ENCODE measurements at regions not wholly inside any gene's neighbourhood (a gene's known extent, or its start where the extent isn't known, plus 50 kb on each side); places are given as distances from the start of the nearest gene placed in this dataset.
A peak's percentile ranks its signal among the peaks of the same experiment; 100 is the strongest.

- no peak for DNase-seq
- Histone ChIP-seq H3K9me3 (no peaks in the 10 kb centered on the region), H3K36me3 (ENCODE audit: low read depth, missing control alignments) (no peaks in the 10 kb centered on the region), H3K4me3 (no peak overlapping the region), H3K4me1 (no peaks in the 10 kb centered on the region), H3K27me3 (no peaks in the 10 kb centered on the region), H3K27ac (no peak overlapping the region)
- TF ChIP-seq POLR2A (IDR thresholded peaks at IDR 0.05) (no peak), CTCF (IDR thresholded peaks at IDR 0.05) (no peak)
- intact Hi-C loops (cut with DNase I; ENCODE audit: low total_unique reads) = no loop called here
- whole genome bisulfite sequencing, 2 donors = 91 to 94% methylated on average over 6 of the region's 6 CpGs
Measured at GRCh38 chr5:16265141-16265540, 85.5 kb upstream of the MARCHF11 start.

- 76 to 81% methylated on average over 2 of the region's 2 CpGs for WGBS, 2 donors
- intact Hi-C loops (cut with DNase I; ENCODE audit: low total_unique reads) = no loop called here
- no peak for TF ChIP-seq POLR2A (IDR thresholded peaks at IDR 0.05)
- TF ChIP-seq CTCF (IDR thresholded peaks at IDR 0.05) = no peak
- Histone ChIP-seq H3K4me1 (no peaks in the 10 kb centered on the region), H3K4me3 (no peak overlapping the region), H3K9me3 (no peaks in the 10 kb centered on the region), H3K27me3 (no peaks in the 10 kb centered on the region), H3K36me3 (ENCODE audit: low read depth, missing control alignments) (no peaks in the 10 kb centered on the region), H3K27ac (no peak overlapping the region)
- no peak for DNase-seq
Measured at GRCh38 chr5:16260000-16260399, 80.4 kb upstream of the MARCHF11 start.

GRCh38 chr5:16253856-16254255, 74.3 kb upstream of the MARCHF11 start:
- Histone ChIP-seq H3K4me3 (no peak overlapping the region), H3K9me3 (no peaks in the 10 kb centered on the region), H3K27me3 (no peaks in the 10 kb centered on the region), H3K4me1 (no peaks in the 10 kb centered on the region), H3K36me3 (ENCODE audit: low read depth, missing control alignments) (no peaks in the 10 kb centered on the region), H3K27ac (no peak overlapping the region)
- no peak for TF ChIP-seq POLR2A (IDR thresholded peaks at IDR 0.05)
- TF ChIP-seq CTCF (IDR thresholded peaks at IDR 0.05) = no peak
- WGBS, 2 donors = 67 to 68% methylated on average over 1 of the region's 1 CpG
- DNase-seq = no peak
- intact Hi-C loops (cut with DNase I; ENCODE audit: low total_unique reads) = no loop called here

- no peak overlapping the region for H3K27ac ChIP-seq
- 17 to 35% methylated on average over 1 of the region's 1 CpG for WGBS, 2 donors
- H3K4me1 ChIP-seq = no peaks in the 10 kb centered on the region
- no peak for TF ChIP-seq CTCF (IDR thresholded peaks at IDR 0.05)
- TF ChIP-seq POLR2A (IDR thresholded peaks at IDR 0.05) = no peak
- no peaks in the 10 kb centered on the region for H3K9me3 ChIP-seq
- no peaks in the 10 kb centered on the region for H3K36me3 ChIP-seq (ENCODE audit: low read depth, missing control alignments)
- intact Hi-C loops (cut with DNase I; ENCODE audit: low total_unique reads) = no loop called here
- no peak overlapping the region for H3K4me3 ChIP-seq
- peak; percentile 18 for DNase-seq
- H3K27me3 ChIP-seq = no peaks in the 10 kb centered on the region
Measured at GRCh38 chr5:16245956-16246355, 66.4 kb upstream of the MARCHF11 start.

GRCh38 chr5:16245249-16245648, 65.7 kb upstream of the MARCHF11 start:
- H3K36me3 ChIP-seq (ENCODE audit: low read depth, missing control alignments) = no peaks in the 10 kb centered on the region
- H3K27me3 ChIP-seq = no peaks in the 10 kb centered on the region
- 55 to 64% methylated on average over 4 of the region's 4 CpGs for WGBS, 2 donors
- intact Hi-C loops (cut with DNase I; ENCODE audit: low total_unique reads) = no loop called here
- H3K9me3 ChIP-seq = no peaks in the 10 kb centered on the region
- no peak overlapping the region for H3K27ac ChIP-seq
- no peaks in the 10 kb centered on the region for H3K4me1 ChIP-seq
- TF ChIP-seq POLR2A (IDR thresholded peaks at IDR 0.05) (no peak), CTCF (IDR thresholded peaks at IDR 0.05) (no peak)
- no peak for DNase-seq
- H3K4me3 ChIP-seq = no peak overlapping the region

All from testis (tissue), 2 donors.